Thyroid gland (tissue), 4 donors: ENCODE measurements at regions not wholly inside any gene's neighbourhood (a gene's known extent, or its start where the extent isn't known, plus 50 kb on each side); places are given as distances from the start of the nearest gene placed in this dataset.

ENCODE experiments used
- CTCF ChIP-seq, 6 experiments: fragments of 200-600 bp in 3 of 6; fragments of 450-650 bp in 3 of 6; sonication (generic) in 3 of 6; IDR thresholded peaks; one replicate each; pipeline ENCODE4 v1.5.1; 2016 to 2019; ENCODE audit warnings: antibody characterized with exemption in 6 of 6, mild to moderate bottlenecking in 2 of 6, inconsistent platforms in 1 of 6, moderate library complexity in 1 of 6
- POLR2A ChIP-seq, 2 donors: fragments of 450-650 bp; IDR thresholded peaks; one replicate each; pipeline ENCODE4 v1.6.1; 2017; ENCODE audit warnings: antibody characterized with exemption in 2 of 2, mild to moderate bottlenecking in 2 of 2, moderate library complexity in 1 of 2

- TF ChIP-seq CTCF (IDR thresholded peaks at IDR 0.05): no peak
- no peak for TF ChIP-seq POLR2A (IDR thresholded peaks at IDR 0.05)
Observed at GRCh38 chr9:113748135-113748534, 128.0 kb upstream of the ZNF618 start.
